ENCODE measurements at regions not wholly inside any gene's neighbourhood (a gene's known extent, or its start where the extent isn't known, plus 50 kb on each side); places are given as distances from the start of the nearest gene placed in this dataset.
A peak's percentile ranks its signal among the peaks of the same experiment; 100 is the strongest.

DNA sequence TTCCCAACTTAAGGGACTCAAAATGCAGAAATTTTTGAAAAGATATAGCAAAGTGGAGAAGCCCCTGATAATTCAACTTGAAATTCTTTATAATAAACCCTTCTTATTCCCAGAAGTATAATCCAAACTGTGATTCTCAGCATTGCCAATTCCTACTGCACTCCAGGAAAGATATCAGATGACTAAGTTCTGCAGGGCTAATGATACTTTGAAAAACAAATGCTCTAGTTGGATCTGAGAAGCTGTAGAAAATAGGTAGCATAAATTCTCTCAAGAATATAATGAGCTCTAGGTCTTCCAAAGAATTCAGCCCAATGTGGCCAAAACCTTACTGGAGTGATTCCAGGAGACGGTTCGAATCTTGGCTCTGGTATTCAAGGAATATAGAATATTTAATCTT, 294.0 kb upstream of the PTBP2 start:
- TF ChIP-seq EZH2phosphoT487 (IDR thresholded peaks at IDR 0.05; ENCODE audit: insufficient read depth, low read depth), result no peak
- Histone ChIP-seq H3K27me3 (replicated peaks; ENCODE audit: insufficient read depth) (no peaks in the 10 kb centered on the region), H3K36me3 (ENCODE audit: low read depth) (no peaks in the 10 kb centered on the region), H3K79me2 (ENCODE audit: insufficient read depth) (no peaks in the 10 kb centered on the region), H3F3A (ENCODE audit: insufficient read depth) (peaks cover 7% of the 10 kb centered on the region; the same call in 1 of the 2 replicates), H3K9me2 (ENCODE audit: insufficient read depth) (no peaks in the 10 kb centered on the region), H3K9me3 (ENCODE audit: low read depth) (no peaks in the 10 kb centered on the region), H2AFZ (no peak overlapping the region), H3K9ac (no peak overlapping the region), H4K20me1 (ENCODE audit: insufficient read depth) (no peaks in the 10 kb centered on the region), H3K4me1 (ENCODE audit: insufficient read depth) (peaks cover 16% of the 10 kb centered on the region), H3K4me3 (no peak overlapping the region), H3K4me2 (ENCODE audit: unreplicated experiment) (no peak overlapping the region), H3K27ac (no peak overlapping the region)
- peak; percentile 1 for DNase-seq
- in situ Hi-C loops (cut with MboI), result no loop called here
- 85 to 94% methylated on average over 2 of the region's 2 CpGs for WGBS, 2 experiments (ENCODE audit: low coverage in 1 of 2, low lambda C conversion rate in 2 of 2, missing lambda C conversion rate in 2 of 2)

DNA sequence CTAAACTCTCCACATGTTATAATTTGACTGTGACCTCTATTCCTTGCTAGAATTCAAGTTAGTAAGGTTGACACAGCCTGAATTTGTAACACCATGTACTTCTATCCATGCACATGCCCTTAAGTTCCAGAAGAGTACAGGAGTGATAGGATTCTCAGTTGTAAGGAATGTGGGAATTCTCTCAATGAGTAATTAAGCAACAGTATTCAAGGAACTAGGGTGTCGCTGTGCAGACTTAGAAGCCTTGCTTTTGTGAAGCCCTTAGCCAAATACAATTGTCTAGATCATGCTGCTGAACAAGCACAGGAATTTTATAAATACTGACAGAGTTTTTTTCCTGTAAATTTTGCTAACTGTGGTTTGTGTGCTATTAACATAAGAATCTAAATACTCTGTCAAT, 276.3 kb upstream of the PTBP2 start:
- Histone ChIP-seq H3K79me2 (ENCODE audit: insufficient read depth) (no peaks in the 10 kb centered on the region), H3K9ac (no peak overlapping the region), H3K27me3 (replicated peaks; ENCODE audit: insufficient read depth) (no peaks in the 10 kb centered on the region), H3K4me3 (no peak overlapping the region), H2AFZ (no peak overlapping the region), H3F3A (ENCODE audit: insufficient read depth) (no peaks in the 10 kb centered on the region), H3K36me3 (ENCODE audit: low read depth) (no peaks in the 10 kb centered on the region), H3K9me2 (ENCODE audit: insufficient read depth) (no peaks in the 10 kb centered on the region), H3K4me1 (ENCODE audit: insufficient read depth) (no peaks in the 10 kb centered on the region), H3K9me3 (ENCODE audit: low read depth) (no peaks in the 10 kb centered on the region), H3K4me2 (ENCODE audit: unreplicated experiment) (no peak overlapping the region), H4K20me1 (ENCODE audit: insufficient read depth) (no peaks in the 10 kb centered on the region), H3K27ac (no peak overlapping the region)
- DNase-seq, result no peak
- TF ChIP-seq EZH2phosphoT487 (IDR thresholded peaks at IDR 0.05; ENCODE audit: insufficient read depth, low read depth) (no peak), EZH2 (IDR thresholded peaks at IDR 0.05; ENCODE audit: insufficient read depth, poor library complexity, severe bottlenecking) (no peak)
- WGBS, 2 experiments (ENCODE audit: low coverage in 1 of 2, low lambda C conversion rate in 2 of 2, missing lambda C conversion rate in 2 of 2), result 38 to 50% methylated on average over 1 of the region's 1 CpG
- in situ Hi-C loops (cut with MboI), result no loop called here

DNA sequence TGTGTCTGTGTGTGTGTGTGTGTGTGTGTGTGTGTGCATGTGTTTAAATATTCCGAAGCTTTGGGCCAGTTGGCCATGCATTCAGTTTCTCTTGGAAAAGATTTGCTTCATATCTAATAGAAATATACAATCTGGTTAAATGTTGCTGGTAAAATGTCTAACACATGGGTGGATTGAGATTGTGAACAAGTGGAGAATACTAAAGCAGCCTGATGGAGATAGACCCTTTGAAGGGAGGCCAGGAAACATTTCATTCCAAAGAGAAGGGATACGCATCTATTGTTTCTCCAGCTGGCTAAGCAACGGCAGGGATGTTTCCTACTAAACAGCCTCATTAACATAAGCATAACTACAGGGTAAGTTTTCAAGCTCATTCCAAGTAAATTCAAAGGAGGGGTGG, 257.5 kb upstream of the PTBP2 start:
- H2AFZ ChIP-seq, result no peak overlapping the region
- H3K27ac ChIP-seq, result no peak overlapping the region
- no peaks in the 10 kb centered on the region for H3K36me3 ChIP-seq (ENCODE audit: low read depth)
- no peaks in the 10 kb centered on the region for H3K9me2 ChIP-seq (ENCODE audit: insufficient read depth)
- no peak overlapping the region for H3K4me3 ChIP-seq
- H3K9me3 ChIP-seq (ENCODE audit: low read depth), result no peaks in the 10 kb centered on the region
- H3K79me2 ChIP-seq (ENCODE audit: insufficient read depth), result no peaks in the 10 kb centered on the region
- in situ Hi-C loops (cut with MboI), result no loop called here
- H3K9ac ChIP-seq, result no peak overlapping the region
- no peaks in the 10 kb centered on the region for H3K27me3 ChIP-seq (replicated peaks; ENCODE audit: insufficient read depth)
- no peaks in the 10 kb centered on the region for H3F3A ChIP-seq (ENCODE audit: insufficient read depth)
- H3K4me1 ChIP-seq (ENCODE audit: insufficient read depth), result no peaks in the 10 kb centered on the region
- 58% methylated on average over 3 of the region's 3 CpGs for WGBS, 2 experiments (ENCODE audit: low coverage in 1 of 2, low lambda C conversion rate in 2 of 2, missing lambda C conversion rate in 2 of 2)
- TF ChIP-seq EZH2phosphoT487 (IDR thresholded peaks at IDR 0.05; ENCODE audit: insufficient read depth, low read depth) (no peak), EZH2 (IDR thresholded peaks at IDR 0.05; ENCODE audit: insufficient read depth, poor library complexity, severe bottlenecking) (no peak)
- no peak overlapping the region for H3K4me2 ChIP-seq (ENCODE audit: unreplicated experiment)
- H4K20me1 ChIP-seq (ENCODE audit: insufficient read depth), result no peaks in the 10 kb centered on the region
- DNase-seq, result no peak

DNA sequence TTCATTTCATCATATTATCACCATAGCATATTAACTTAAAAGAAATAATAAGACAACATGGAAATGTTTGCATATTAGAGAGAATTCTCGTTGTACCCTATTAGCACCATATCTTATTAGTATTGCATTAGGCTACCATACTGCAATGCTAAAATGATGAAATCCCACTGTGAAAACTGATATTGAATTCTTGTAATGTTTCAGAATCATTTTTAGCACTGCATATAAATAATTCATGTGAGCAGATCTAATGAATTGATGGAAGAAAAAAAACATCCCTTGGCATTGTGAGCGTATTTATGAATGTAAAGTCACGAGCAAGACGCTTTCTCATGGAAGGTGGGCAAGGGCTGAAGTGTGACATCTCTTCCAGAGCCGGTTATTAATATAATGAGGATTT, 257.1 kb upstream of the PTBP2 start:
- Histone ChIP-seq H3K4me2 (ENCODE audit: unreplicated experiment) (no peak overlapping the region), H3K79me2 (ENCODE audit: insufficient read depth) (no peaks in the 10 kb centered on the region), H3K27ac (no peak overlapping the region), H3K27me3 (replicated peaks; ENCODE audit: insufficient read depth) (no peaks in the 10 kb centered on the region), H3K4me1 (ENCODE audit: insufficient read depth) (no peaks in the 10 kb centered on the region), H3K36me3 (ENCODE audit: low read depth) (no peaks in the 10 kb centered on the region), H3K9me3 (ENCODE audit: low read depth) (no peaks in the 10 kb centered on the region), H3K9ac (no peak overlapping the region), H4K20me1 (ENCODE audit: insufficient read depth) (no peaks in the 10 kb centered on the region), H2AFZ (no peak overlapping the region), H3F3A (ENCODE audit: insufficient read depth) (no peaks in the 10 kb centered on the region), H3K4me3 (no peak overlapping the region), H3K9me2 (ENCODE audit: insufficient read depth) (no peaks in the 10 kb centered on the region)
- TF ChIP-seq EZH2 (IDR thresholded peaks at IDR 0.05; ENCODE audit: insufficient read depth, poor library complexity, severe bottlenecking) (no peak), EZH2phosphoT487 (IDR thresholded peaks at IDR 0.05; ENCODE audit: insufficient read depth, low read depth) (no peak)
- no peak for DNase-seq
- in situ Hi-C loops (cut with MboI), result no loop called here
- WGBS, 2 experiments (ENCODE audit: low coverage in 1 of 2, low lambda C conversion rate in 2 of 2, missing lambda C conversion rate in 2 of 2), result 71 to 73% methylated on average over 5 of the region's 5 CpGs

DNA sequence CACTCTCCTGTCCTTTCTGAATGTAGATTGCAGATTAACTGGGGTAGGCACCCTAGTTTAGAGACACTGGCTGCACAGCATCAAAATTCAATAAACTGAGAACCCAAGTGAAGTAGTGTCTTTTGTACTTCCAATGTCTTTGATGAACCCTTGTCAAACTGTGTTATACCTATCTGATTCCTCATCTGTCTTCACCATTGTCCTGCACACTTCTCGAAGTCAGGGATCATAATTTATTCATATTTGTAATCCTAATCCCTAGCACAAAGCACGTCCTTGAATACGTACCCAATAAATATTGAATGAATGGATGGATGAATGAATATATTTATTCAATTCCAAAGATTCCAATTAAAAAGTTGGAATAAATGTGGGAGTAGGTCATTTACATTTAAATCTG, 256.6 kb upstream of the PTBP2 start:
- Histone ChIP-seq H2AFZ (no peak overlapping the region), H3K4me2 (ENCODE audit: unreplicated experiment) (no peak overlapping the region), H3K79me2 (ENCODE audit: insufficient read depth) (no peaks in the 10 kb centered on the region), H4K20me1 (ENCODE audit: insufficient read depth) (no peaks in the 10 kb centered on the region), H3K9me2 (ENCODE audit: insufficient read depth) (no peaks in the 10 kb centered on the region), H3K27ac (no peak overlapping the region), H3K4me3 (no peak overlapping the region), H3K4me1 (ENCODE audit: insufficient read depth) (no peaks in the 10 kb centered on the region), H3K9ac (no peak overlapping the region), H3F3A (ENCODE audit: insufficient read depth) (no peaks in the 10 kb centered on the region), H3K36me3 (ENCODE audit: low read depth) (no peaks in the 10 kb centered on the region), H3K9me3 (ENCODE audit: low read depth) (no peaks in the 10 kb centered on the region), H3K27me3 (replicated peaks; ENCODE audit: insufficient read depth) (no peaks in the 10 kb centered on the region)
- TF ChIP-seq EZH2 (IDR thresholded peaks at IDR 0.05; ENCODE audit: insufficient read depth, poor library complexity, severe bottlenecking), result no peak
- no peak for TF ChIP-seq EZH2phosphoT487 (IDR thresholded peaks at IDR 0.05; ENCODE audit: insufficient read depth, low read depth)
- WGBS, 2 experiments (ENCODE audit: low coverage in 1 of 2, low lambda C conversion rate in 2 of 2, missing lambda C conversion rate in 2 of 2), result 88% methylated on average over 3 of the region's 3 CpGs
- in situ Hi-C loops (cut with MboI), result no loop called here
- DNase-seq, result no peak
